HUES64 (cell line): ENCODE measurements at regions not wholly inside any gene's neighbourhood (a gene's known extent, or its start where the extent isn't known, plus 50 kb on each side); places are given as distances from the start of the nearest gene placed in this dataset.

Source experiments
- H3K27ac ChIP-seq: 2 replicates; pipeline ENCODE4 v1.7.0; 2013; ENCODE audit warnings: low read depth, low read length, inconsistent platforms
- H3K27me3 ChIP-seq: 2 replicates; pipeline ENCODE4 v1.6.1; 2013; ENCODE audit warnings: mild to moderate bottlenecking, low read length; ENCODE audit not compliant: insufficient read depth
- H3K36me3 ChIP-seq: 2 replicates; pipeline ENCODE4 v1.6.1; 2013; ENCODE audit warnings: mild to moderate bottlenecking, low read length; ENCODE audit not compliant: insufficient read depth
- H3K4me1 ChIP-seq: 2 replicates; pipeline ENCODE4 v1.6.1; 2013; ENCODE audit warnings: mild to moderate bottlenecking, low read length, moderate library complexity; ENCODE audit not compliant: insufficient read depth
- H3K4me3 ChIP-seq: 2 replicates; pipeline ENCODE4 v1.5.1; 2013; ENCODE audit warnings: mild to moderate bottlenecking, low read length, moderate library complexity
- H3K9ac ChIP-seq: 2 replicates; pipeline ENCODE4 v1.6.1; 2013; ENCODE audit warnings: mild to moderate bottlenecking, low read depth, low read length
- H3K9me3 ChIP-seq: 2 replicates; pipeline ENCODE4 v1.6.1; 2013; ENCODE audit warnings: low read depth, low read length; ENCODE audit not compliant: insufficient read depth
- WGBS: fragments of 150-250, 120-280 bp; methylation state at CpG from one replicate; pipeline ENCODE4 v1.1.7; 2013; ENCODE audit warnings: missing lambda C conversion rate; 5-methylcytosine and 5-hydroxymethylcytosine counted together

GRCh38 chr16:54397838-54398237 lies 111.3 kb upstream of the IRX3 start:
- H3K9me3 ChIP-seq: no peaks in the 10 kb centered on the region
- no peak overlapping the region for H3K4me3 ChIP-seq
- H3K9ac ChIP-seq: no peak overlapping the region
- H3K27me3 ChIP-seq: no peaks in the 10 kb centered on the region
- no peak overlapping the region for H3K27ac ChIP-seq
- 84% methylated on average over 3 of the region's 3 CpGs for WGBS
- no peaks in the 10 kb centered on the region for H3K36me3 ChIP-seq
- no peaks in the 10 kb centered on the region for H3K4me1 ChIP-seq

GRCh38 chr16:54397190-54397835 lies 110.7 kb upstream of the IRX3 start:
- no peak overlapping the region for H3K27ac ChIP-seq
- H3K9me3 ChIP-seq: no peaks in the 10 kb centered on the region
- H3K4me3 ChIP-seq: no peak overlapping the region
- WGBS: 94% methylated on average over 11 of the region's 11 CpGs
- H3K4me1 ChIP-seq: no peaks in the 10 kb centered on the region
- H3K36me3 ChIP-seq: no peaks in the 10 kb centered on the region
- H3K27me3 ChIP-seq: no peaks in the 10 kb centered on the region
- H3K9ac ChIP-seq: no peak overlapping the region

GRCh38 chr16:54389836-54390494 lies 103.4 kb upstream of the IRX3 start:
- H3K9ac ChIP-seq: no peak overlapping the region
- H3K9me3 ChIP-seq: no peaks in the 10 kb centered on the region
- H3K4me1 ChIP-seq: peaks cover 10% of the 10 kb centered on the region
- H3K4me3 ChIP-seq: no peak overlapping the region
- H3K27me3 ChIP-seq: no peaks in the 10 kb centered on the region
- no peaks in the 10 kb centered on the region for H3K36me3 ChIP-seq
- no peak overlapping the region for H3K27ac ChIP-seq
- 85% methylated on average over 7 of the region's 8 CpGs for WGBS

GRCh38 chr16:54385141-54385540 lies 98.6 kb upstream of the IRX3 start:
- Histone ChIP-seq H3K4me1 (peaks cover 9% of the 10 kb centered on the region), H3K27me3 (no peaks in the 10 kb centered on the region), H3K36me3 (no peaks in the 10 kb centered on the region), H3K9ac (no peak overlapping the region), H3K4me3 (no peak overlapping the region), H3K27ac (no peak overlapping the region), H3K9me3 (0 out of 2 replicates have a peak, but pooled peaks cover 3% of the 10 kb centered on the region)
- WGBS: 92% methylated on average over 2 of the region's 2 CpGs

GRCh38 chr16:54381601-54382313 lies 95.2 kb upstream of the IRX3 start:
- H3K4me3 ChIP-seq: no peak overlapping the region
- no peaks in the 10 kb centered on the region for H3K27me3 ChIP-seq
- 95% methylated on average over 12 of the region's 12 CpGs for WGBS
- H3K36me3 ChIP-seq: no peaks in the 10 kb centered on the region
- 0 out of 2 replicates have a peak, but pooled peaks cover 3% of the 10 kb centered on the region for H3K9me3 ChIP-seq
- H3K4me1 ChIP-seq: no peaks in the 10 kb centered on the region
- no peak overlapping the region for H3K27ac ChIP-seq
- H3K9ac ChIP-seq: no peak overlapping the region

- Histone ChIP-seq H3K4me3 (no peak overlapping the region), H3K4me1 (no peaks in the 10 kb centered on the region; the same call in 1 of the 2 replicates), H3K27ac (no peak overlapping the region), H3K9ac (no peak overlapping the region), H3K9me3 (no peaks in the 10 kb centered on the region), H3K36me3 (no peaks in the 10 kb centered on the region), H3K27me3 (no peaks in the 10 kb centered on the region)
- WGBS: 84% methylated on average over 8 of the region's 8 CpGs
These were observed 88.5 kb upstream of the IRX3 start for GRCh38 chr16:54375071-54375470.

- no peak overlapping the region for H3K9ac ChIP-seq
These were observed 87.2 kb upstream of the IRX3 start for GRCh38 chr16:54373534-54374520.

GRCh38 chr16:54370278-54371040 lies 83.9 kb upstream of the IRX3 start:
- no peaks in the 10 kb centered on the region for H3K27me3 ChIP-seq
- WGBS: 63% methylated on average over 25 of the region's 29 CpGs
- no peak overlapping the region for H3K4me3 ChIP-seq
- no peak overlapping the region for H3K27ac ChIP-seq
- H3K9me3 ChIP-seq: no peaks in the 10 kb centered on the region
- H3K36me3 ChIP-seq: no peaks in the 10 kb centered on the region
- no peaks in the 10 kb centered on the region; the same call in 1 of the 2 replicates for H3K4me1 ChIP-seq
- H3K9ac ChIP-seq: no peak overlapping the region

More at GRCh38 chr16:54373534-54374520, 87.2 kb upstream of the IRX3 start:
- no peak overlapping the region for H3K4me3 ChIP-seq
- no peaks in the 10 kb centered on the region; the same call in 1 of the 2 replicates for H3K4me1 ChIP-seq
- H3K27ac ChIP-seq: no peak overlapping the region
- H3K9me3 ChIP-seq: no peaks in the 10 kb centered on the region
- no peaks in the 10 kb centered on the region for H3K27me3 ChIP-seq
- 85% methylated on average over 27 of the region's 27 CpGs for WGBS
- no peaks in the 10 kb centered on the region for H3K36me3 ChIP-seq

- H3K27ac ChIP-seq: no peak overlapping the region
- no peaks in the 10 kb centered on the region; the same call in 1 of the 2 replicates for H3K4me1 ChIP-seq
- H3K36me3 ChIP-seq: no peaks in the 10 kb centered on the region
- H3K9ac ChIP-seq: no peak overlapping the region
- H3K4me3 ChIP-seq: no peak overlapping the region
- H3K27me3 ChIP-seq: no peaks in the 10 kb centered on the region
- 95% methylated on average over 8 of the region's 8 CpGs for WGBS
- H3K9me3 ChIP-seq: no peaks in the 10 kb centered on the region
These were observed 83.3 kb upstream of the IRX3 start for GRCh38 chr16:54369861-54370260.

GRCh38 chr16:54366943-54367342 lies 80.4 kb upstream of the IRX3 start:
- H3K27ac ChIP-seq: no peak overlapping the region
- H3K27me3 ChIP-seq: no peaks in the 10 kb centered on the region
- no peak overlapping the region for H3K9ac ChIP-seq
- no peaks in the 10 kb centered on the region for H3K9me3 ChIP-seq
- H3K36me3 ChIP-seq: no peaks in the 10 kb centered on the region
- WGBS: 99% methylated on average over 2 of the region's 2 CpGs
- peaks cover 21% of the 10 kb centered on the region for H3K4me1 ChIP-seq
- H3K4me3 ChIP-seq: no peak overlapping the region
